ENCODE measurements at regions not wholly inside any gene's neighbourhood (a gene's known extent, or its start where the extent isn't known, plus 50 kb on each side); places are given as distances from the start of the nearest gene placed in this dataset.

GRCh38 chr16:6633456-6633855 lies 699.2 kb upstream of the RBFOX1 start:
- TF ChIP-seq HDAC2 (CRISPR knock-in tag; IDR thresholded peaks at IDR 0.05) (no peak), ZNF580 (CRISPR knock-in tag; IDR thresholded peaks at IDR 0.05; ENCODE audit: borderline replicate concordance, low read depth) (no peak), CTCF (CRISPR knock-in tag; IDR thresholded peaks at IDR 0.05) (no peak)

All from HepG2 (cell line).